PC-3 (cell line): ENCODE measurements at regions not wholly inside any gene's neighbourhood (a gene's known extent, or its start where the extent isn't known, plus 50 kb on each side); places are given as distances from the start of the nearest gene placed in this dataset.

Experiments used
- ATAC-seq: fragments of 200-7000 bp; cut with Tn5 transposase; 2 replicates; pipeline ENCODE4 v1.9.1; 2020; ENCODE audit warnings: mild to moderate bottlenecking, moderate library complexity
- BruUV-seq: library from RNA; stranded (reverse); fragments of 400-500 nt; replicated peaks from 2 replicates; lab custom pipeline; 2021; lab: Mats Ljungman, UMichigan
- CTCF ChIA-PET: fragments of 300-600 bp; sonication (Branson Sonifier 250); formaldehyde crosslinking; loops from one replicate; lab custom pipeline; 2022; ENCODE audit warnings: antibody characterized with exemption; lab: Charles Lee
- POLR2A ChIA-PET: fragments of 300-600 bp; sonication (Branson Sonifier 250); formaldehyde crosslinking; loops from one replicate; lab custom pipeline; 2022; ENCODE audit warnings: antibody characterized with exemption; ENCODE audit not compliant: unreplicated experiment; lab: Charles Lee
- DNase-seq: peaks from one replicate; pipeline ENCODE4 v3.0.0-alpha.2; 2015
- H2AFZ ChIP-seq: fragments of 300-600 bp; sonication (generic); 2 replicates; pipeline ENCODE4 v1.6.0; 2016; ENCODE audit warnings: antibody characterized with exemption, low read length
- H3F3A ChIP-seq: fragments of 300-600 bp; sonication (generic); one replicate; pipeline ENCODE4 v1.6.0; 2017; ENCODE audit warnings: antibody characterized with exemption, low read length, control low read depth, mild to moderate bottlenecking; ENCODE audit not compliant: unreplicated experiment
- H3K27ac ChIP-seq: fragments of 300-600 bp; sonication (generic); 2 replicates; pipeline ENCODE4 v1.5.1; 2016; ENCODE audit warnings: mild to moderate bottlenecking, low read length
- H3K27me3 ChIP-seq: fragments of 300-600 bp; sonication (generic); 2 replicates; pipeline ENCODE4 v1.6.1; 2016; ENCODE audit warnings: low read length, mixed read lengths
- H3K36me3 ChIP-seq: fragments of 300-600 bp; sonication (generic); 2 replicates; pipeline ENCODE4 v1.6.1; 2016; ENCODE audit warnings: low read depth, mixed run types, low read length, mixed read lengths
- H3K4me1 ChIP-seq: fragments of 300-600 bp; sonication (generic); 2 replicates; pipeline ENCODE4 v1.5.1; 2016; ENCODE audit warnings: low read length; ENCODE audit not compliant: insufficient read depth
- H3K4me2 ChIP-seq: fragments of 300-600 bp; sonication (generic); 2 replicates; pipeline ENCODE4 v1.6.0; 2016; ENCODE audit warnings: low read length
- H3K4me3 ChIP-seq: fragments of 300-600 bp; sonication (generic); 2 replicates; pipeline ENCODE4 v1.5.1; 2016; ENCODE audit warnings: mild to moderate bottlenecking, low read length, mixed read lengths
- H3K79me2 ChIP-seq: fragments of 300-600 bp; sonication (generic); 2 replicates; pipeline ENCODE4 v1.6.1; 2017; ENCODE audit warnings: low read length, mixed read lengths
- H3K9ac ChIP-seq: fragments of 300-600 bp; sonication (generic); 2 replicates; pipeline ENCODE4 v1.6.0; 2016; ENCODE audit warnings: mild to moderate bottlenecking, low read length
- H3K9me2 ChIP-seq: fragments of 300-600 bp; sonication (generic); replicated peaks from 2 replicates; pipeline ENCODE4 v1.6.1; 2016; ENCODE audit warnings: mixed run types, low read length, mixed read lengths
- H3K9me3 ChIP-seq: fragments of 300-600 bp; sonication (generic); 2 replicates; pipeline ENCODE4 v1.6.1; 2016; ENCODE audit warnings: low read length, mixed read lengths
- H4K20me1 ChIP-seq: fragments of 300-600 bp; sonication (generic); 2 replicates; pipeline ENCODE4 v1.6.1; 2016; ENCODE audit warnings: low read length, mixed read lengths
- EZH2 ChIP-seq: fragments of 300-600 bp; sonication (generic); IDR thresholded peaks from one replicate; pipeline ENCODE4 v1.6.1; 2017; ENCODE audit warnings: antibody characterized with exemption, mild to moderate bottlenecking, low read length; ENCODE audit not compliant: unreplicated experiment
- EZH2phosphoT487 ChIP-seq: fragments of 300-600 bp; sonication (generic); IDR thresholded peaks from 2 replicates; pipeline ENCODE4 v1.6.1; 2018; ENCODE audit warnings: mild to moderate bottlenecking, antibody characterized with exemption, low read length, borderline replicate concordance
- intact Hi-C: fragments of 100-400 bp; cut with micrococcal nuclease; formaldehyde crosslinking; loops from 2 replicates; pipeline ENCODE4 v1.9.0; 2023
- TF ChIP-seq, protein P1 (sequence below): fragments of 300-600 bp; sonication (generic); conservative IDR thresholded peaks from 2 replicates; pipeline ENCODE4 v1.5.1; 2017; ENCODE audit warnings: antibody characterized with exemption, low read depth, mild to moderate bottlenecking, low read length

DNA sequence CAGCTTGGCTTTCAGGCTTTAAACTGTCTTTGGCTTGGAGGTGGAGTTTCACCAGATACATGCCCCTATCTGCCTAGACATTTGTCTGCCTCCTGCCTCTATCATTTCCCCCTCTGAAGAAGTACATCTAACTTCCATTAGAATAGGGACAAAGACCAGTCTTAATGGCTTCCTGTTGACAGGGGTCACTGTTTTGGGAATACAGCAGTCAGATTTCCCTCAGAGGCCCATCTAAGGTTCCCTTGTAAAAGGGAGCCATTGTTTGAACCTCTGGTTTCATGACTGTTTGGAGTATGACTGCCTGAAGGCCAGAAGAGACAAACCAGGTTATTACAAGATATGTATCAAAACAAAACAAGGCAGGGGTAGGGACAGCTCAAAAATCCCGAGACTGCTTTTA is 665.7 kb upstream of the GJE1 start:
- Histone ChIP-seq H3K9me2 (no peaks in the 10 kb centered on the region), H3K79me2 (no peaks in the 10 kb centered on the region), H3K36me3 (no peaks in the 10 kb centered on the region), H3K27me3 (no peaks in the 10 kb centered on the region), H4K20me1 (no peaks in the 10 kb centered on the region), H3K9me3 (no peaks in the 10 kb centered on the region), H3K4me3 (no peak overlapping the region), H3F3A (no peaks in the 10 kb centered on the region), H3K4me1 (peaks cover 36% of the 10 kb centered on the region), H3K9ac (no peak overlapping the region), H3K27ac (no peak overlapping the region), H3K4me2 (no peak overlapping the region), H2AFZ (no peak overlapping the region)
- intact Hi-C loops: no loop called here
- POLR2A ChIA-PET: no interaction called here
- TF ChIP-seq, protein P1, sequence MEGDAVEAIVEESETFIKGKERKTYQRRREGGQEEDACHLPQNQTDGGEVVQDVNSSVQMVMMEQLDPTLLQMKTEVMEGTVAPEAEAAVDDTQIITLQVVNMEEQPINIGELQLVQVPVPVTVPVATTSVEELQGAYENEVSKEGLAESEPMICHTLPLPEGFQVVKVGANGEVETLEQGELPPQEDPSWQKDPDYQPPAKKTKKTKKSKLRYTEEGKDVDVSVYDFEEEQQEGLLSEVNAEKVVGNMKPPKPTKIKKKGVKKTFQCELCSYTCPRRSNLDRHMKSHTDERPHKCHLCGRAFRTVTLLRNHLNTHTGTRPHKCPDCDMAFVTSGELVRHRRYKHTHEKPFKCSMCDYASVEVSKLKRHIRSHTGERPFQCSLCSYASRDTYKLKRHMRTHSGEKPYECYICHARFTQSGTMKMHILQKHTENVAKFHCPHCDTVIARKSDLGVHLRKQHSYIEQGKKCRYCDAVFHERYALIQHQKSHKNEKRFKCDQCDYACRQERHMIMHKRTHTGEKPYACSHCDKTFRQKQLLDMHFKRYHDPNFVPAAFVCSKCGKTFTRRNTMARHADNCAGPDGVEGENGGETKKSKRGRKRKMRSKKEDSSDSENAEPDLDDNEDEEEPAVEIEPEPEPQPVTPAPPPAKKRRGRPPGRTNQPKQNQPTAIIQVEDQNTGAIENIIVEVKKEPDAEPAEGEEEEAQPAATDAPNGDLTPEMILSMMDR: no peak
- no peak for TF ChIP-seq EZH2phosphoT487
- TF ChIP-seq EZH2: no peak
- CTCF ChIA-PET: interaction anchor here (0.7 kb wide), 1 partner anchor 94 kb away, joined by 6 read pairs; no protein-coding TSS in a partner anchor
- DNase-seq (no peak), ATAC-seq (no peak)
- no TSS peak for BruUV-seq

- H3K27ac ChIP-seq: no peak overlapping the region
- no peaks in the 10 kb centered on the region for H3K9me3 ChIP-seq
- no TSS peak for BruUV-seq
- ChIA-PET POLR2A (no interaction called here), CTCF (no interaction called here)
- intact Hi-C loops: no loop called here
- no peak overlapping the region for H3K4me2 ChIP-seq
- H3K9ac ChIP-seq: no peak overlapping the region
- no peaks in the 10 kb centered on the region for H4K20me1 ChIP-seq
- ATAC-seq (no peak), DNase-seq (no peak)
- H3K4me3 ChIP-seq: no peak overlapping the region
- H2AFZ ChIP-seq: no peak overlapping the region
- H3K79me2 ChIP-seq: no peaks in the 10 kb centered on the region
- TF ChIP-seq EZH2 (no peak), EZH2phosphoT487 (no peak)
- TF ChIP-seq, protein P1: no peak
- no peaks in the 10 kb centered on the region for H3K27me3 ChIP-seq
- peaks cover 54% of the 10 kb centered on the region for H3K4me1 ChIP-seq
- no peaks in the 10 kb centered on the region for H3K36me3 ChIP-seq
- H3F3A ChIP-seq: no peaks in the 10 kb centered on the region
- H3K9me2 ChIP-seq: no peaks in the 10 kb centered on the region
Observed at GRCh38 chr6:141464896-141465295, 667.8 kb upstream of the GJE1 start.

- POLR2A ChIA-PET: no interaction called here
- no peaks in the 10 kb centered on the region for H3K27me3 ChIP-seq
- BruUV-seq: no TSS peak
- peak; percentile 38; the same call in 1 of the 2 replicates for ATAC-seq
- no peaks in the 10 kb centered on the region for H3K9me2 ChIP-seq
- H3F3A ChIP-seq: no peaks in the 10 kb centered on the region
- no peaks in the 10 kb centered on the region for H3K36me3 ChIP-seq
- no peak overlapping the region for H3K9ac ChIP-seq
- no peaks in the 10 kb centered on the region for H3K79me2 ChIP-seq
- no peak overlapping the region for H3K27ac ChIP-seq
- H3K4me2 ChIP-seq: no peak overlapping the region
- H3K4me3 ChIP-seq: no peak overlapping the region
- peaks cover 54% of the 10 kb centered on the region for H3K4me1 ChIP-seq
- no peaks in the 10 kb centered on the region for H3K9me3 ChIP-seq
- intact Hi-C loops: no loop called here
- no peaks in the 10 kb centered on the region for H4K20me1 ChIP-seq
- DNase-seq: peak; percentile 51
- TF ChIP-seq EZH2: no peak
- TF ChIP-seq, protein P1: no peak
- TF ChIP-seq EZH2phosphoT487: no peak
- CTCF ChIA-PET: no interaction called here
- H2AFZ ChIP-seq: no peak overlapping the region
Observed at GRCh38 chr6:141464490-141464889, 668.2 kb upstream of the GJE1 start.
